ENCODE measurements at regions not wholly inside any gene's neighbourhood (a gene's known extent, or its start where the extent isn't known, plus 50 kb on each side); places are given as distances from the start of the nearest gene placed in this dataset.

DNA sequence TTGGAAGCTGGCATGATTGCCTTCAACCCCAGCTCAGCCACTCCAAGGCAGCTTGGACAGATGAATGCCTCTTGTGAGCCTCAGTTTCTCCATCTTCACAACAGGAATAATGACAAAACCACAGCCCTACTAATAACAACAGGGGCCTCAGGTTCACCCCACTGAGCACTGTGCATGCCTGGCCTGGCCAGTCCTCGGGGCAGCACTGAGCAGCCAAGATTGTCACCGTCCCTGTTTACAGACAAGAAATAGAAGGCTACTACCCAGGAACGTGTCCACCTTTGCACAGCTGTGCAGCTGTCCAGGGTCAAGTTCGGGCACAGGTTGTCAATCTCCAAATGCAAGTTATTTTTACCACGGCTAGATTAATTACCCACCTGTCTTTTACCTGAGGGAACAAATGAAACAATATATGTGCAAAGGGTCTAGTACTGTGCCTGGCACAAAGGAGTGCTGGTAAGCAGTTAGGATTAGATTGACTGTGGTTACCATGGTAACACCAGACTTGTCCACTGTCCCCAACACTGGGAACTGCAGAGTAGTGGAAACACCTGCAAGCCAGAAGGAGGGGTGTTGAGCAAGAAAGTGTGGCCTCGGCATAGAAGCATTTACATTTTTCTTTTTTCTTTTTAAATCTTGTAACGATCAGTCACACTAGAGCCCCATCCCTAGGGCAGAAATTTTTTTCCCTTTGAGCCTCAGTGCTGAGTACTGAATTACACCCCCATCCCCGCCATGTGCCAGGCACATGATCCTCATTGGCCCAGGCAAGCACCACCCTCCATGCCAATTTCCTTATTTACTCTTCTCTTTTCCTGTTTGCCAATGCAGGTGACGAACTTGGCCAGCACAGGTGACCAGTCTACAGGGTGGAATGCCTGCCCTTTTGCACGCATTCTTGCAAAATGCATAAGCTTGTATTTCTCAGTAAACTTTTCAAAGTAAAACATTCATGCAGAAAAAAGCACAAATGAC lies 66.3 kb upstream of the SLC6A6 start:
- DNase-seq = no peak

DNA sequence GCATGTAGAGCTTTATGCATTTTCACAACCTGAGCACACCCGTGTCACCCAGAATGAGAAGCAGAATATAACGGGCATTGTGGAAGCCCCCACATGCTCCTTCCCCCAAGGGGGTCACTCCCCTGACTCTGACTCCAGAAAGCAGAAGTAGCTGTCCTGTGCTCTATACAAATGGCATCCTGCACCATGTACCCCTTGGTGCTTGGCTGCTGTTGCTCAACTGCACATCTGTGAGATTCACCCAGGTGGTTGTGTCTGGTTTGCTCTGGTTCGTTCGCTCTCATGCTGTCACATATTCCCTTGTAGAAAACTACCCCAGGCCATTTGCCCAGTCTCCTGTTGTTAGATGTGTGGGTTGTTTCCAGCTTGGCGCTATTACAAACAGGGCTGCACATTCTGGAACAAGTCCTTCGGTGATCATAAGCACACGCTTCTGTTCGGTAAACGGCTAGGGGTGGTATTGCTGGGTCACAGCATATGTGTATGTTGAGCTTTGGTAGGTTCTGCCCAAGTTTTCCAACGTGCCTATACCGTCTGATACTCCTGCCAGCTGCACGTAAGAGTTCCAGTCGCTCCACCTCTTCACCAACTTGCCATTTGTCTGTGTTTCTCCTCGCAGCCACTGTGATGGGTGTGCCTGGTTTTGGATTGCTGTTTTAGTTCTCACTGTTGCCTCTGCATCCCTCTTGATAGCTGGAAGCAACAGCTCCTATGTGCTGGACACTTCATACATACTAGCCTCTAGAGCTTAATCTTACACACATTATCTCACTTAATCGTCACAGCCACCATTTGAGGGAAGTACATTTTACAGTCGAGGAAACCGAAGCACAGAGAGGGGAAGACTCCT lies 65.4 kb upstream of the SLC6A6 start:
- DNase-seq = no peak

DNA sequence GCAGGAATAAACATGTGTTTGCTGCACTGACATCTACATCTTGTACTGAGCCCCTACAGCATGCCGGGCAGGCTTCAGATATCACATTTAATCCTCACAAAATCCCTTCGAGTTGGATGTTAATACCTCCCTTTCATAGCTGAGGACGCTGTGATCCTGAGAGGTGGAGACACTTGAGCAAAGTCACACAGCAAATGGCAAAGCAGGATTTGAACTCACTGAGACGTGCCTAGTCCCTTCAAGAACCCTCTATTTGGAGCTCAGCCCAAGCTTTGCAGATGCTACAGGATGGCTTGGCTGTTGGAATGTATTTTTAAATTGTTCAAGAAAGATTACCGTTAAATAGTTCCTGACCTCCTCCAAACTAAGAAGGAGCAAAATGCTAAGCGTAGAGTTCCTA lies 64.6 kb upstream of the SLC6A6 start:
- DNase-seq = no peak

DNA sequence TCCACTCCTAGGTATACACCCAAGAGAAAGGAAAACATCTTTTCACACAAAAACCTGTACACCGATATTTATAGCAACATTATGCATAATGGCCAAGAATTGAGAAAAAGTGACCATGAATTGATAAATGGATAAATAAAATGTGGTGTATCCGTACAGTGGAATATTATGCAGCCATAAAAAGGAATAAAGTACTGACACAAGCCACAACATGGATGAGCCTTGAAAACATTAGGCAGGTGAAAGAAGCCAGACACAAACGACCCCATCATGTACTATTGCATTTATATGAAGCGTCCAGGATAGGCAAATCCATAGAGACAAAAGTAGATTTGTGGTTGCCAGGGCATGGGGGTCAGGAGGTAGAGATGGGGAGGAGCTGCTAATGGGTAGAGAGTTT lies 64.2 kb upstream of the SLC6A6 start:
- no peak for DNase-seq

DNA sequence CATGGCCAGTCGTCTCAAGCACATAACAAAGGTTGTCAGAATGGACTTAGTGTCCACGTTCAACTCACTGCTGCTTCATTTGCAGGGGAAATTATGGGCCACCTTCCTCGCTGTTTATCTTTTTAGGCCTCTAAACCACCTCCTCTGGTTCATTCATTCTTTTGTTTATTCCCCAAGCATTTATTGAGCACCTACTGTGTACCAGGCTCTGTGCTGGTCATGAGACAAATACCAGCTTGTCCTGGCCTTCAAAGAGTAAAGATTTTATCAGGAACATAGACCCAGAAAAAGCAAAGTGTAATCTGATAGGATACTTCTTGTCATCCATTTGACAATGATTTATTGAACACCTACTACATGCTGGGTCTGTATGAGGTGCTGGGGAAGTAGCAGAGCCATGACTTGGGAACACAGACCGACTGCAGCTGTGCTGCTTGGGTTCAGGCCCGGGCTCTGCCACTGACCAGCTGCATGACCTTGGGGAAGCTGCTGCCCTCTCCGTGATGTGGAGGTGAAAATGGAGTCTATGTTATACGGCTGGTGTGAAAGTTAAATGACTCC lies 63.4 kb upstream of the SLC6A6 start:
- no peak for DNase-seq

DNA sequence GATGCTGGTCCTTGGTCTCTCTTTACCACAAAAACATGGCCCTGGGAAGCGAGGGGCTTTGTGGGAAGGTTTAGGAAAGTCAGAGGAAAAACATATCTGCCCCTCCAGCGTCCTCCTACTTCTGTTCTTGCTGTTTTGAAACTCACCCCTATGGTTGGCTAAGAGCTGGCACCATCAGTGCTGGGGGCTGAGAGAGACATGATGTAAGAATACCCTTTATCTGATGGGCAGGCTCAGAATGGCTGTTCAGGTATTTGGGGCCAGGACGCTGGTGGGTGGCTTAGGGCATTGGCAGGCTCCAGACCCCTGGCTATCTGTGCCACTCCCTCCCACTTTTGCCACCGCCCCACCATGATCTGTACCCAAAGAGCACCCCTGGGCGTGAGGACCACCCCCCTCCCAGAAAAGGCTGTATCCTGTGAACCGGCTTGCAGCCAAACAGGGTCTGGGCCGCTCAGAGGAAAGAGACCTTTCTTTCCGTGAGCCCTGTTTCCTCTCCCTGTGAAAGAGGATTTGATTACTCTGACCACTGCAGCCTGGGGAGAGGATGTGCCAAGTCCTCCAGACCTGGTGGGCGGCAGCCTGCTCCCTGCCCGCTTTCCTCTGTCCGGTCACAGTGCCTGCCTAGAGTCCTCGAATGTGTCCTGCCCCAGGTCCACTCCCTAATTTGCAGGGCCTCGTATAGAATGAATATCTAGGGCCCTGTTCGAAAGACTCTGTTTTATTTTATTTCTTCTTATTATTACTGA lies 61.3 kb upstream of the SLC6A6 start:
- no peak for DNase-seq

DNA sequence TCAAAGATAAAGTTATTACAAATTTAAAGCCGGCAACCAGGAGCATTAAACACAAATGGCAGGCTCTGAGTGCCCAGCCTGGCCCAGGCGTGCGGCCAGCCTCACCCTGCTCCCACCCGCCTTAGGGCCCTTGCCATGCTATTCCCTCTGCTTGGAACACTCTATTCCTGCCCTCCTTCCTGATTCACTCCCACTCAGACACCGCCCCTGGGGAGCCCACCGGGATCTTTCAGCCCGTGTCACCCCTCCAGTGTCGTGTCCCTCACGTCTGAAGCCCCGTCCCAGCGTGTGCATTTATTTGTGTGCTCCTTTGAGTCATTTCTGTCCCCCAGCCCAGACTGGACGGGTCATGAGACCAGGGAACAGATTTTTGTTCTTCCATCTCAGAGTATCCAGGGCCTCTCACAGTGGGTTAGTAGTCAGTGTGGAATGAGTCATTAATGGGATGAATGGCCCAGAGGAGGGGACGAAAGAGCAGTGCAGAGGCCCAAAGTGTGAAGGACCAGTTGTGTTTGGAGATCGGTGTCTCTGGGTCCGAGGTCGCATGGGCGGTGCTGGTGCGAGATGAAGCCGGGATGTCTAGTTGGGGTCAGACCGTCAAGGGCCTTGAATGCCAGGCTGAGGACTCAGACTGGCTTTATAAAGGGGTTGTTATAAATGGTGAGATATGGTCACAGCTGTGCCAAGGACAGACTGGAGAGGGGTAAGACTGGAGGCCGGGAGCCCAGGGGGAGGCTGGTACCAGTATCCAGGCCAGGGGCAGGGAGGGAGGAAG lies 58.9 kb upstream of the SLC6A6 start:
- DNase-seq = no peak

DNA sequence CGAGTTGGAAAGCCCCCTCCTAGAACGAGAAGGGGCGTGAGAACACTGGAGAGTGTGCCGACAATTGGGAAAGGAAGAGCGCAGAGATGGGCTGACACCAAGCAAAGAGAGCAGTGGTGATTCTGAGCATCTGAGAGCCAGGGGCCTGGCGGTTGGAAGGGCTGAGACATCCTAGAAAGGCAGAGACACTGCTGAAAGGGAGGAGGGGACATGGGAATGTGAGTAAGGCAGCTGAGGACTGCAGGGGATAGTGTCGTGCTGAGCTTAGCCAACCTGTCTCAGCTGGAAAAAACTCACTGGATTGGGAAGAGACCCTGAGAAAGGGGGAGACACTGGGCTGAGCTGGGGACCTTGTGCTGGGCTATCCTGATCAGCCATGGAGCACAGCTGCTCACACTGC lies 58.1 kb upstream of the SLC6A6 start:
- no peak for DNase-seq

DNA sequence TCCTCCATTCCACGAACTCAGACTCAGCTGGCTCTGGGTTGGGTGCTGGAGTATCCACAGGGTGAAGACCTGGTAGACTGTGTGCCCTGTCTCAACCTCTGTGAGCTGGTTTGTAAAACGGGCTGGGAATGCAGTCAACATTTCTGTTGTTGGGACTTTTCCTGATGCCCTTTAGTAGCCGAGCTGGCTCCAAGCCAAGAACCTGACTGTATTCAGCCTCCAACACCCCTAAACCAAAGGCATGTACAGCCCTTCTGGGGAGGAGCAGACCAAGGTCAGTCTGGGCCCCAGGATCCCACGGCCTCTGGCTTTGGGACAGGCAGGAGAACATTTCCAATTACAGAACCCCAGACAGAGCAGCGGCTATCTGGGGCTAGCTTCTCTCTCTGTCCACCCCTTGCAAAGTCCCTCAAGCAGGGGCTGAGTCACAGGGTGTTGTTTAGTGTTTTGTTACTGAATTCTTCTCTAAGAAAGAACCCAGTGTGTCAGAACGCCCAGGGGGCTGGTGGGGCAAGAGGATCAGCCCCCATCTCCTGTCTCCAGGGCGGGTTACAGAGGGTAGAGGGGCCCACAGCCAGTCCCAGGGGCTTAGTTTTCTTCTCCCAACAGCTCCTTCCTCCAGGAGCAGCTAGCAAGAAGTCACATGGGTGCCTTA lies 56.8 kb upstream of the SLC6A6 start:
- DNase-seq = no peak

DNA sequence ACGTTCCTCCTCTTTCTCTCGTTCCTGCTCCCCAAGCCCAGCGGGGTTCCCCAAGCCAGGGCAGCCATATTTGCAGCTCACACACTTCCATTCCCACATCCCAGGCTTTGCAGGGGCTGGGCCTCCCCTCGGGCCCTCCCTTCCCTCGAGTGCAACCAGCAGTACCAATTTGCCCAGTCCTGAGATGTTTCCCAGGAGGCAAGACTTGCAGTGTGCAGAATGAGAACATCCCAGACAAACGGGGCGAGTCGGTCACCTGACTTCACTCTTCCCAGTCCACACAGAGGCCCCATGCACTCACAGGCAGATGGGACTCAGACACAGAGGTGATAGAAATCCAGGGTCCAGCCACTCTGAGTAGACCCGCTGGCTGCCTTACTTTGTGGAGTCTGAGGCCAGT lies 56.2 kb upstream of the SLC6A6 start:
- DNase-seq = no peak

DNA sequence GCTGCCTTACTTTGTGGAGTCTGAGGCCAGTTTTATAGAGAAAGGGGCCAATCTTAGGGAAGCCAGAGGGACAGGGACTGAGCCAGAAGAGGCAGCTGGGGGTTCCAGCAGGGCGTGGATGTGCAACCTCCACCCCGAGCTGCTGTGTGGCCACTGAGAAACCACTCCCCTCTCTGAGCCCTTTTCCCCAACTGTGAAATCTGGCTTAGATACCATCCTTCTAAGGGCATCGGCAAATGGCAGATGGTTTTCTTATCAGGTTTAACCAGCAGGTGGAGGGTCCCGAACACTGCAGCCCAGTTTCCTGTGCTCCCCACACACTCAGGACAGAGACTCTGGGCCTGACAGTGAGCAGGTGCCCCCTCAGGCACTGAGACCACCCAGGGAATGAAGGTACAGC lies 55.8 kb upstream of the SLC6A6 start:
- no peak for DNase-seq

DNA sequence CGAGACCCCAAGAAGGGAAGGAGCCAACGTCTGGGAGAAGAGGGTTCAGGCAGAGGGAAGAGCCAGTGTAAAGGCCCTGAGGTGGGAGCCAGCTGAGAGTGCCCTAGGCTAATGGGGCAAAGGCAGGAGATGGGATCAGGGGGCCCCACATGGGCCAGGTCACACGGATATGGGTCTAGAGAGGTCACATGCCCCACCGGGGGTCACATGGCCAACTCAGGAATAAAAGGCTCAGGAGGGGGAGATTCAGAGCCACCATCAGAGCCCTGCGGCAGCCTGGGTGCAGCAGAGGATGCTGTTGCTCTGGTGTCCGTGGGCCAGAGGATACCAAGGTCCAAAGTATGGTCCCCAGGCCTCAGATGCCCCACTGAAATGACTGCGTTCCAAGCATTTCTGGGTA lies 55.3 kb upstream of the SLC6A6 start:
- DNase-seq = no peak

DNA sequence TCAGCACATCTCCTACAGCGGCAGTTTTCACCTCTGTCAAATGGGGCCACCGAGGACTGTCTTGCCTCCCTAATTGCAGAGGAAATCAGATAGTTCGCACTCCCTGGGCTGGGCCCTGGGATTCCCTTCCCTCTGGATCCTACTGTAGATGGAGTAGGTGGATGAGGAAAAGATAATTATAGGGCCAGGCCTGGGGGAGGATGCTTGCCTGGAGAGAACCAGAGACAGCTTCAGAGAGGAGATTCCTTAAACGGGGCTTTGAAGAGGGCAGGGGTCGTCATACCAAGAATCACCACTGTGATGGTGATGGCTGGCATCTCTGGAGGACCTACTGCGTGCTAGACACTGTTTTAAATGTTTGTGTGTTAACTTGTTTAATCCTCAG lies 50.8 kb upstream of the SLC6A6 start:
- no peak for DNase-seq

DNA sequence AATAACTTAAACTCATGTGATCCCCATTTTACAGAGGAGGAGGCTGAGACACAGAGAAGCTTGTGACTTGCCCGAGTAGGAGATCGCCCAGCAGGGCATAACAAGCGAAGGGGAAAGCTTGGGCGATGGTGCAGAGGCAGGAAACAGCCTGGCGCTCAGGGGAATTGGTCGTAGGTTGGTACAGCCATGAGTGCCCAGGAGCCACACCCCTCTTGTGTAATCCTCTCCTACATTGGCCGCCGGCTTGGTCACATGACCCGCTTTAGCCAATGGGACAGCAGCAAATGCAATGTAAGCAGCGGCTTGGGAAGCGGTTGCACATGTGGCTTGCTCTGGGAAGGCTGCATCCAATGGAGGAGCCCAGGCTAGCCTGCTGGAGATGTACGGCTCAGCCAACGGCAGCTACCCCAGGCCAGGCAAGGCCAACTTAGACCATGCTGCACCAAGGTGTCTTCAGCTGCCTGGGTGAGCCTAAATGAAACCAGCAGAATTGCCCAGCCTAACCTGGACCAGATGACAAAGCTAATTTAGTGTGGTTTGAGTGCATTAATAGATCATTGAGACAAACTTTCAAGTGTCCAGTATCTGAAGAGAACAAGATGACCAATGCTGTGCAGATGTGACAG lies 50.3 kb upstream of the SLC6A6 start:
- DNase-seq = no peak

Measured in muscle of arm (tissue), 1 donor.